GM10266 (cell line): ENCODE measurements at regions not wholly inside any gene's neighbourhood (a gene's known extent, or its start where the extent isn't known, plus 50 kb on each side); places are given as distances from the start of the nearest gene placed in this dataset.

Source experiments
- DNase-seq: peaks from one replicate; pipeline ENCODE4 v3.0.0; 2012; ENCODE audit errors: extremely low spot score
- TF ChIP-seq, protein P1 (sequence below): IDR thresholded peaks from 2 replicates; pipeline ENCODE4 v1.5.1; 2012; ENCODE audit warnings: mild to moderate bottlenecking, low read depth; ENCODE audit not compliant: control insufficient read depth, insufficient read depth; ENCODE audit errors: missing control alignments

DNA sequence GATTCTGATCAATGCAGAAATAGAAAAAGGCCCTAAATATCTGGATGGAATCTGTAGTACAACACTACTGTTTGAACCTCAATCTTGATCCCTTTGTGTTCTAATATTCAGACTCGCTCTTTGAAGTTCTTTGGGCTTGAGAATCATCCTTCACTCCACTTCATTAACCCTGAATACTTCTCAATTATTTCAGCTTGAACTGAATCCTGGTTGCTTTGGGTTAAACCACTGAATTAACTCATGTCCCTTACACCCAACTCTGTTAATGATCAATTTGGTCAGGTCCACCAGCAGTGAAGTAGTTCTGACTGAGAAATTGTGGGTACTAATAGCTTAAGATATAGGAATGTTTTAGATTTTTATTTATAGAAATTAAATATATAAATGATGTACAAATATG, 1707.2 kb upstream of the ACO1 start:
- TF ChIP-seq, protein P1, sequence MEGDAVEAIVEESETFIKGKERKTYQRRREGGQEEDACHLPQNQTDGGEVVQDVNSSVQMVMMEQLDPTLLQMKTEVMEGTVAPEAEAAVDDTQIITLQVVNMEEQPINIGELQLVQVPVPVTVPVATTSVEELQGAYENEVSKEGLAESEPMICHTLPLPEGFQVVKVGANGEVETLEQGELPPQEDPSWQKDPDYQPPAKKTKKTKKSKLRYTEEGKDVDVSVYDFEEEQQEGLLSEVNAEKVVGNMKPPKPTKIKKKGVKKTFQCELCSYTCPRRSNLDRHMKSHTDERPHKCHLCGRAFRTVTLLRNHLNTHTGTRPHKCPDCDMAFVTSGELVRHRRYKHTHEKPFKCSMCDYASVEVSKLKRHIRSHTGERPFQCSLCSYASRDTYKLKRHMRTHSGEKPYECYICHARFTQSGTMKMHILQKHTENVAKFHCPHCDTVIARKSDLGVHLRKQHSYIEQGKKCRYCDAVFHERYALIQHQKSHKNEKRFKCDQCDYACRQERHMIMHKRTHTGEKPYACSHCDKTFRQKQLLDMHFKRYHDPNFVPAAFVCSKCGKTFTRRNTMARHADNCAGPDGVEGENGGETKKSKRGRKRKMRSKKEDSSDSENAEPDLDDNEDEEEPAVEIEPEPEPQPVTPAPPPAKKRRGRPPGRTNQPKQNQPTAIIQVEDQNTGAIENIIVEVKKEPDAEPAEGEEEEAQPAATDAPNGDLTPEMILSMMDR: no peak
- no peak for DNase-seq

DNA sequence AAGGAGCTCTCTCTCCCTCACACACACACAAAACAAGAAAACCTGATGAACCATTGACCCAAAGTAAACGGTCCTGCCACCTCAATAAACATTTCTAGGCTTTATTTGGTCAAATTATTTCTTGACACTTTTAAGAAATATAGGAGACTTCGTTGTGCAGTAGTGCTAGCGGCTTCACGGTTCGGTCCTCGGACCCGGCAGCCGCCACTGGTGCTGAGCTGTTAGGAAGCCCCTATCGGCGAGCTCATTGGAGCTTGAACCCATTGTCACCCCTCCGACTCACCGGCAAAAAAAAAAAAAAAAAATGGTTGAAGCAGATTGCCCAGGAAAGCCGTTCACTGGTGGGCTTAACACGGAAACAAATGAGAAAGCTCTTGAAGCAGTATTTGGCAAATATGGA, 1695.6 kb upstream of the ACO1 start:
- no peak for DNase-seq
- TF ChIP-seq, protein P1: no peak

DNA sequence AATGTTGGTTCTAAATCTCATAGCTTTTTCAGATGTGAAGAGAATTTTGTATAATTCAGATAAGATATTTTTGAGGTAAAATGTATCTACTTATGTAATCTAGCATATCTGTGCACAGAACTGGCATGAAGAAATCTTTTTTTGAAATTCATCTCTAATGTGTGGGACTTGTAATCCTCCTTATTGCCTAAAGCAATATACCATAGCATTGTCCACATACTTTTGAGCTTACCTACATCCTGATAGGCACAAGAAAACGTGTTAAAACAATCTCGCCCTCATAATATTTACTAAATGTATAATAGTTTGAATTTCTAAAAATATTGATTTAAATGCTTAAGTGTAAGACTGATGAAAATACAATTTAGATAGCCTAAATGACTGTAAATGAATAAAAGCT, 1686.5 kb upstream of the ACO1 start:
- TF ChIP-seq, protein P1: no peak
- DNase-seq: no peak

DNA sequence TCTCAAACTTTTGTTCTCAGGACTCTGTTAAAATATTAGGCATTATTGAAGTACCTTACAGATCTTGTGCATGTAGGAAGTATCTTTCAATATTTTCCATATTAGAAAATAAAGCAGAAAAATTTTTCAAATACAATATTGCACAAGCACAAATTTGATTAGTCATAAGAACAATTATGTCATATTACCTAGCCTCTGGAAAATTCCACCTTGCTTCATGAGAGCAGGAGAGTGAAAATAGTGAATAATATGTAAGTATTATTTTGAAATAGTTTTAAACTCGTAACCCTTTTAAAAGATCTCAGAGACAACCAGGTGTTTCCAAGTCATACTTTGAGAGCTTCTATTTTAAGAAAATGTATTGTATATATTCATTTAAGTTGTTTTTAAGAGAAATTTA, 1672.9 kb upstream of the ACO1 start:
- no peak for DNase-seq
- TF ChIP-seq, protein P1: no peak

DNA sequence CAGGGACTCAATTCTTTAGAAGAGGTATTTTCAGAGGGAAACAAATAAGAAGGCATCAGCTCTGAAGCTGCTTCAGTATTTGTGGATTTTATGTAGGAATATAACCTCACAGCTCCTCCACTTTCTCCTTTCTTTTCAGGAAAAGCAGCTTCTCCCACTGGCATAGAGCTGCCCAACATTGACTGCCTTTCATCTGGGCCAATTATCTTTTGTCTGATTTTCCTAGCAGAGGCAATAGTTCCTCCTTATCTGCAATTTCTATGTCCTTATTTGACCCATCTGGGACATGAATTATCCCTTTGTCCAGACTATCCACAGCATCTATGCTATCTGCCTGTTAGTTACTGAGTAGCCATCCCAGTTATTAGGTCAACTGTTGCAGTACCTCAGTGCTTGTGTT, 1671.2 kb upstream of the ACO1 start:
- DNase-seq: no peak
- TF ChIP-seq, protein P1: no peak

DNA sequence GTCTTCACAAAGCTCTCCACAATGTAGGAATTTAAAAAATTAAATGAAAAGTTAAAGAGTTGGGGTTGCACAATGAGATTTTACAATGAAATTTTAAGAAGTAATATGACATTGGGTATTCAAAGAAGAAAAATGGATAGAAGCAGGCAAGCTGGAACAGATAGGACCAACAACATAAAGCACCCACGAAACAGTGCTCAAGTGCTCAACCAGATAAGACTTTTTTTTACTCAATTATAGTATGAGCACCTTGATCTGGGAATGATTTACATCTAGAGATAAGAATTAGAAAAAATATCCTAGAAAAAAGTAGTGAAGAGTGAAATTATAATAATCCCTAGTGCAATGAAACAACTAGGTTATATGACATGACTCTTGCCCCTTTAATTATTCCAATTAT, 1670.1 kb upstream of the ACO1 start:
- TF ChIP-seq, protein P1: no peak
- DNase-seq: no peak

DNA sequence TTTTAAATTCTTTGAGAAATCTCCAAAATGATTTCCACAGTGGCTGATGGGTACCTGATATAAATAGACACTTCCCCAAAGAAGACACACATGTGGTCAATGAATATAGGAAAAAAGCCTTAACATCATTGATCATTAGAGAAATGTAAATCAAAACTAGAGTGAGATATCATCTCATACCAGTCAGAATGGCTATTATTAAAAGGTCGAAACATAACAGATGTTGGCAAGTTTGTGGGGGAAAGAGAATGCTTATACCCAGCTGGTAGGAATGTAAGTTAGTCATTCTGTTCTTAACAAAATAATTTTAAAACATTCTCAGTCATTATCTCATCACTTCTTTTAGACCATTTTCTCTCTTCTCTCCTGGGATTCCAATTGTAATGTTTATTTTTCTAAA, 1666.0 kb upstream of the ACO1 start:
- TF ChIP-seq, protein P1: no peak
- DNase-seq: no peak
